GM23338 (cell line): ENCODE measurements at regions not wholly inside any gene's neighbourhood (a gene's known extent, or its start where the extent isn't known, plus 50 kb on each side); places are given as distances from the start of the nearest gene placed in this dataset.

Source experiments
- ATAC-seq: fragments of 200-7000 bp; cut with Tn5 transposase; 3 replicates; pipeline ENCODE4 v1.9.1; 2020
- DNase-seq: peaks from one replicate; pipeline ENCODE4 v3.0.0-alpha.2; 2015; ENCODE audit warnings: low spot score
- H2AFZ ChIP-seq: fragments of 200-600 bp; sonication (generic); 2 replicates; pipeline ENCODE4 v1.8.0; 2016; ENCODE audit warnings: antibody characterized with exemption, mild to moderate bottlenecking, moderate library complexity
- H3F3A ChIP-seq: fragments of 200-600 bp; sonication (generic); replicated peaks from 2 replicates; pipeline ENCODE4 v1.8.0; 2017; ENCODE audit warnings: antibody characterized with exemption, mixed run types, low read depth
- H3K27ac ChIP-seq: fragments of 200-600 bp; sonication (generic); 2 replicates; pipeline ENCODE4 v1.6.1; 2016; ENCODE audit warnings: low read depth
- H3K27me3 ChIP-seq: fragments of 200-600 bp; sonication (generic); 2 replicates; pipeline ENCODE4 v1.8.0; 2016; ENCODE audit warnings: mild to moderate bottlenecking, mixed run types, moderate library complexity; ENCODE audit not compliant: insufficient read depth
- H3K36me3 ChIP-seq: fragments of 200-600 bp; sonication (generic); 2 replicates; pipeline ENCODE4 v1.8.0; 2016; ENCODE audit warnings: mild to moderate bottlenecking; ENCODE audit not compliant: insufficient read depth
- H3K4me1 ChIP-seq: fragments of 200-600 bp; sonication (generic); 2 replicates; pipeline ENCODE4 v1.8.0; 2016; ENCODE audit warnings: mild to moderate bottlenecking, moderate library complexity; ENCODE audit not compliant: insufficient read depth
- H3K4me2 ChIP-seq: fragments of 200-600 bp; sonication (generic); 2 replicates; pipeline ENCODE4 v1.7.1; 2017; ENCODE audit warnings: mixed run types
- H3K4me3 ChIP-seq: fragments of 200-600 bp; sonication (generic); 2 replicates; pipeline ENCODE4 v1.6.1; 2016; ENCODE audit warnings: mixed run types
- H3K79me2 ChIP-seq: fragments of 200-600 bp; sonication (generic); replicated peaks from 2 replicates; pipeline ENCODE4 v1.8.0; 2017; ENCODE audit warnings: mild to moderate bottlenecking; ENCODE audit not compliant: insufficient read depth
- H3K9me2 ChIP-seq: fragments of 200-600 bp; sonication (generic); 2 replicates; pipeline ENCODE4 v1.8.0; 2017; ENCODE audit not compliant: insufficient read depth
- H4K20me1 ChIP-seq: fragments of 200-600 bp; sonication (generic); replicated peaks from 2 replicates; pipeline ENCODE4 v1.8.0; 2017; ENCODE audit warnings: mild to moderate bottlenecking; ENCODE audit not compliant: insufficient read depth
- H3K27ac Mint-ChIP-seq: 2 replicates; pipeline ENCODE4 v1.8.0; 2020; ENCODE audit warnings: inconsistent platforms, mild to moderate bottlenecking, moderate library complexity, mixed read lengths
- H3K27me3 Mint-ChIP-seq: 3 replicates; pipeline ENCODE4 v1.8.0; 2022; ENCODE audit warnings: low read depth, mild to moderate bottlenecking, moderate library complexity, mixed read lengths, inconsistent platforms; ENCODE audit not compliant: insufficient read depth, poor library complexity
- H3K36me3 Mint-ChIP-seq: 3 replicates; pipeline ENCODE4 v1.8.0; 2021; ENCODE audit warnings: low read depth, mild to moderate bottlenecking, inconsistent platforms, moderate library complexity, mixed read lengths
- H3K4me1 Mint-ChIP-seq: 3 replicates; pipeline ENCODE4 v1.8.0; 2020; ENCODE audit warnings: mild to moderate bottlenecking, inconsistent platforms, mixed read lengths
- H3K4me3 Mint-ChIP-seq: 3 replicates; pipeline ENCODE4 v1.8.0; 2021; ENCODE audit warnings: moderate library complexity, mild to moderate bottlenecking, inconsistent platforms, mixed read lengths
- H3K9me3 Mint-ChIP-seq: 3 replicates; pipeline ENCODE4 v1.8.0; 2020; ENCODE audit warnings: moderate library complexity, mild to moderate bottlenecking, inconsistent platforms, mixed read lengths
- CREB1 ChIP-seq: fragments of 250-450 bp; sonication (Bioruptor Pico); IDR thresholded peaks from 2 replicates; pipeline ENCODE4 v1.5.0; 2020; ENCODE audit warnings: low read depth, mild to moderate bottlenecking, moderate library complexity
- EZH2 ChIP-seq: fragments of 200-600 bp; sonication (generic); IDR thresholded peaks from one replicate; pipeline ENCODE4 v1.8.0; 2017; ENCODE audit warnings: antibody characterized with exemption, mild to moderate bottlenecking, low read depth; ENCODE audit not compliant: unreplicated experiment
- JUNB ChIP-seq: IDR thresholded peaks from one replicate; pipeline ENCODE4 v1.6.1; 2016; ENCODE audit warnings: antibody characterized with exemption; ENCODE audit not compliant: unreplicated experiment
- NANOG ChIP-seq: IDR thresholded peaks from 2 replicates; pipeline ENCODE4 v1.6.1; 2016; ENCODE audit warnings: antibody characterized with exemption, borderline replicate concordance
- POLR2AphosphoS5 ChIP-seq: IDR thresholded peaks from 2 replicates; pipeline ENCODE4 v1.6.1; 2016; ENCODE audit warnings: antibody characterized with exemption, low read depth
- ZNF114 ChIP-seq: fragments of 250-450 bp; sonication (Bioruptor Pico); IDR thresholded peaks from 2 replicates; pipeline ENCODE4 v1.5.0; 2020; ENCODE audit warnings: mild to moderate bottlenecking, moderate library complexity
- ZNF331 ChIP-seq: fragments of 250-450 bp; sonication (Bioruptor Pico); IDR thresholded peaks from 2 replicates; pipeline ENCODE4 v1.5.0; 2020; ENCODE audit warnings: low read depth, mild to moderate bottlenecking, moderate library complexity
- TF ChIP-seq, protein P1 (sequence below): IDR thresholded peaks from one replicate; pipeline ENCODE4 v1.6.1; 2018; ENCODE audit warnings: antibody characterized with exemption; ENCODE audit not compliant: unreplicated experiment
- TF ChIP-seq, protein P2 (sequence below), 2 experiments: fragments of 200-600 bp in 1 of 2; sonication (generic) in 1 of 2; conservative IDR thresholded peaks; 2 replicates each; pipeline versions ENCODE4 v1.5.1 to v1.6.1; 2016 to 2017; ENCODE audit warnings: antibody characterized with exemption in 2 of 2, low read depth in 2 of 2, mild to moderate bottlenecking in 2 of 2, moderate library complexity in 1 of 2
- TF ChIP-seq, protein P3 (sequence below): fragments of 250-450 bp; sonication (Bioruptor Pico); IDR thresholded peaks from 2 replicates; pipeline ENCODE4 v1.5.0; 2020; ENCODE audit warnings: mild to moderate bottlenecking, moderate library complexity

DNA sequence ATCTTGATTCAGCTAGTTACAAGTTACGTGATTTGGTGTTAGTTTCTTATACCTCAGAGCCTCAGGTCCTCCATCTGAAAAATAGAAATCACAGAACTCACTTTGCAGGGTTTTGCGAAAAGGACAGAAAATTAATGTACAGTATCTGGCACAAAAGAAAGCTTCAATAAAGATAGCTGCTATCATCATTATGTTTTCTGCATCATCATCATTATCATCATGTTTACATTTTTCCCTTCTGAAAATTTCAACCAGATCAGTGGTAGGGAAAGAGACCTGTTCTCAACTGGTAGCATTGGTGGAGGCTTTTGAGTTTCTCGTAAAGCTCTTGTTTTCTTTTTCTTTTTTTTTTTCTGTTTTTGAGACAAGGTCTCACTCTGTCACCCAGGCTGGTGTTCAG lies 174.7 kb upstream of the PBX1 start:
- H3K4me3 ChIP-seq, result no peak overlapping the region
- no peaks in the 10 kb centered on the region for H3K27me3 ChIP-seq
- no peaks in the 10 kb centered on the region; the same call in 2 of the 3 replicates for H3K36me3 Mint-ChIP-seq
- H3K9me3 Mint-ChIP-seq, result no peaks in the 10 kb centered on the region
- no peak for ATAC-seq
- no peaks in the 10 kb centered on the region for H3K4me1 Mint-ChIP-seq
- peaks cover 2% of the 10 kb centered on the region for H3K27me3 Mint-ChIP-seq
- H3K4me3 Mint-ChIP-seq, result no peak overlapping the region
- TF ChIP-seq CREB1 (no peak), ZNF114 (CRISPR knock-in tag) (no peak), ZNF331 (no peak), POLR2AphosphoS5 (no peak), NANOG (no peak), JUNB (no peak), EZH2 (no peak)
- TF ChIP-seq, protein P1, sequence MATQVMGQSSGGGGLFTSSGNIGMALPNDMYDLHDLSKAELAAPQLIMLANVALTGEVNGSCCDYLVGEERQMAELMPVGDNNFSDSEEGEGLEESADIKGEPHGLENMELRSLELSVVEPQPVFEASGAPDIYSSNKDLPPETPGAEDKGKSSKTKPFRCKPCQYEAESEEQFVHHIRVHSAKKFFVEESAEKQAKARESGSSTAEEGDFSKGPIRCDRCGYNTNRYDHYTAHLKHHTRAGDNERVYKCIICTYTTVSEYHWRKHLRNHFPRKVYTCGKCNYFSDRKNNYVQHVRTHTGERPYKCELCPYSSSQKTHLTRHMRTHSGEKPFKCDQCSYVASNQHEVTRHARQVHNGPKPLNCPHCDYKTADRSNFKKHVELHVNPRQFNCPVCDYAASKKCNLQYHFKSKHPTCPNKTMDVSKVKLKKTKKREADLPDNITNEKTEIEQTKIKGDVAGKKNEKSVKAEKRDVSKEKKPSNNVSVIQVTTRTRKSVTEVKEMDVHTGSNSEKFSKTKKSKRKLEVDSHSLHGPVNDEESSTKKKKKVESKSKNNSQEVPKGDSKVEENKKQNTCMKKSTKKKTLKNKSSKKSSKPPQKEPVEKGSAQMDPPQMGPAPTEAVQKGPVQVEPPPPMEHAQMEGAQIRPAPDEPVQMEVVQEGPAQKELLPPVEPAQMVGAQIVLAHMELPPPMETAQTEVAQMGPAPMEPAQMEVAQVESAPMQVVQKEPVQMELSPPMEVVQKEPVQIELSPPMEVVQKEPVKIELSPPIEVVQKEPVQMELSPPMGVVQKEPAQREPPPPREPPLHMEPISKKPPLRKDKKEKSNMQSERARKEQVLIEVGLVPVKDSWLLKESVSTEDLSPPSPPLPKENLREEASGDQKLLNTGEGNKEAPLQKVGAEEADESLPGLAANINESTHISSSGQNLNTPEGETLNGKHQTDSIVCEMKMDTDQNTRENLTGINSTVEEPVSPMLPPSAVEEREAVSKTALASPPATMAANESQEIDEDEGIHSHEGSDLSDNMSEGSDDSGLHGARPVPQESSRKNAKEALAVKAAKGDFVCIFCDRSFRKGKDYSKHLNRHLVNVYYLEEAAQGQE, result no peak
- TF ChIP-seq, protein P2, sequence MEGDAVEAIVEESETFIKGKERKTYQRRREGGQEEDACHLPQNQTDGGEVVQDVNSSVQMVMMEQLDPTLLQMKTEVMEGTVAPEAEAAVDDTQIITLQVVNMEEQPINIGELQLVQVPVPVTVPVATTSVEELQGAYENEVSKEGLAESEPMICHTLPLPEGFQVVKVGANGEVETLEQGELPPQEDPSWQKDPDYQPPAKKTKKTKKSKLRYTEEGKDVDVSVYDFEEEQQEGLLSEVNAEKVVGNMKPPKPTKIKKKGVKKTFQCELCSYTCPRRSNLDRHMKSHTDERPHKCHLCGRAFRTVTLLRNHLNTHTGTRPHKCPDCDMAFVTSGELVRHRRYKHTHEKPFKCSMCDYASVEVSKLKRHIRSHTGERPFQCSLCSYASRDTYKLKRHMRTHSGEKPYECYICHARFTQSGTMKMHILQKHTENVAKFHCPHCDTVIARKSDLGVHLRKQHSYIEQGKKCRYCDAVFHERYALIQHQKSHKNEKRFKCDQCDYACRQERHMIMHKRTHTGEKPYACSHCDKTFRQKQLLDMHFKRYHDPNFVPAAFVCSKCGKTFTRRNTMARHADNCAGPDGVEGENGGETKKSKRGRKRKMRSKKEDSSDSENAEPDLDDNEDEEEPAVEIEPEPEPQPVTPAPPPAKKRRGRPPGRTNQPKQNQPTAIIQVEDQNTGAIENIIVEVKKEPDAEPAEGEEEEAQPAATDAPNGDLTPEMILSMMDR (conservative IDR thresholded peaks at IDR 0.05; ENCODE audit: low read depth in 2 of 2), result no peak
- no peak overlapping the region for H2AFZ ChIP-seq
- no peaks in the 10 kb centered on the region for H3K36me3 ChIP-seq
- no peaks in the 10 kb centered on the region for H4K20me1 ChIP-seq
- no peaks in the 10 kb centered on the region for H3K4me1 ChIP-seq
- H3K79me2 ChIP-seq, result no peaks in the 10 kb centered on the region
- H3F3A ChIP-seq, result no peaks in the 10 kb centered on the region
- no peak for DNase-seq
- no peak overlapping the region for H3K27ac ChIP-seq
- H3K27ac Mint-ChIP-seq, result no peak overlapping the region
- no peak overlapping the region for H3K4me2 ChIP-seq
- H3K9me2 ChIP-seq, result no peaks in the 10 kb centered on the region; the same call in 1 of the 2 replicates

DNA sequence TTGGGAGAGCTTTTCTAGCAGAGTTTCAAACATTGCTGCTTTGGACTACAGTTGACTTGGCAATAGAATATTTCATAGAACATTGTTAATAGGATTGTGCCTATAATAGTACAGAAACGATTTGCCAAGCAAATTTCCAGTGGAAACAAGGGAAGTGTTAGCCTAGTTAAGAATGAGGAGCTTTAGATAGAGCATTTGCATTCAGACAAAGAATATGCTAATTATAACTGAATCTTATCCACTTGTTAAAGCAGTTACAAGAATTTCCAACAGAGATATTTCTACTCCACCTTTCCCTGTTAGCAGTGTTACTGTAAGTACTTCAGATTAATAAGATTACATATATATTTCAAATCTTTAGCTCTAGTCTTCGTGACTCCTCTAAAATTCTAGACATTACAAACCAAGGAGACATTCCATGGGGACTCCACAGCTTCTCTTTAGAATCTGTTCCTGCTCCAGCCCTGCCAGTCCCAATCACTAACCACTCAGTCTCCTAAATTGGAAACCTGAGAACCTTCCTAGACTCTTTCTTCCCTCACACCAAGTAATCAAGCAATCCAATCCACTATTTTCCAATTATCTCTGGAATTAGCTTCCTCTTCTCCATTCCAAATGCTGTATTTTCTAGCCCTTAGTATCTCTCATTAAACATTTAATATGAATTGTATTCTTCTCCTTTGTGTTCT lies 141.8 kb upstream of the PBX1 start:
- Histone ChIP-seq H3F3A (no peaks in the 10 kb centered on the region), H4K20me1 (no peaks in the 10 kb centered on the region), H3K27ac (peak overlapping the region; percentile 17; the same call in 1 of the 2 replicates), H3K9me2 (no peaks in the 10 kb centered on the region), H3K4me1 (peaks cover 26% of the 10 kb centered on the region), H3K36me3 (no peaks in the 10 kb centered on the region), H3K4me2 (peak overlapping the region; percentile 56), H2AFZ (no peak overlapping the region; the same call in 1 of the 2 replicates), H3K79me2 (no peaks in the 10 kb centered on the region), H3K4me3 (no peak overlapping the region; the same call in 1 of the 2 replicates), H3K27me3 (no peaks in the 10 kb centered on the region)
- H3K4me3 Mint-ChIP-seq, result no peak overlapping the region; the same call in 2 of the 3 replicates
- H3K4me1 Mint-ChIP-seq, result peaks cover 28% of the 10 kb centered on the region
- H3K27ac Mint-ChIP-seq, result peak overlapping the region; percentile 45
- peaks cover 2% of the 10 kb centered on the region for H3K27me3 Mint-ChIP-seq
- DNase-seq (peak; percentile 55), ATAC-seq (peak; percentile 85)
- TF ChIP-seq, protein P3, sequence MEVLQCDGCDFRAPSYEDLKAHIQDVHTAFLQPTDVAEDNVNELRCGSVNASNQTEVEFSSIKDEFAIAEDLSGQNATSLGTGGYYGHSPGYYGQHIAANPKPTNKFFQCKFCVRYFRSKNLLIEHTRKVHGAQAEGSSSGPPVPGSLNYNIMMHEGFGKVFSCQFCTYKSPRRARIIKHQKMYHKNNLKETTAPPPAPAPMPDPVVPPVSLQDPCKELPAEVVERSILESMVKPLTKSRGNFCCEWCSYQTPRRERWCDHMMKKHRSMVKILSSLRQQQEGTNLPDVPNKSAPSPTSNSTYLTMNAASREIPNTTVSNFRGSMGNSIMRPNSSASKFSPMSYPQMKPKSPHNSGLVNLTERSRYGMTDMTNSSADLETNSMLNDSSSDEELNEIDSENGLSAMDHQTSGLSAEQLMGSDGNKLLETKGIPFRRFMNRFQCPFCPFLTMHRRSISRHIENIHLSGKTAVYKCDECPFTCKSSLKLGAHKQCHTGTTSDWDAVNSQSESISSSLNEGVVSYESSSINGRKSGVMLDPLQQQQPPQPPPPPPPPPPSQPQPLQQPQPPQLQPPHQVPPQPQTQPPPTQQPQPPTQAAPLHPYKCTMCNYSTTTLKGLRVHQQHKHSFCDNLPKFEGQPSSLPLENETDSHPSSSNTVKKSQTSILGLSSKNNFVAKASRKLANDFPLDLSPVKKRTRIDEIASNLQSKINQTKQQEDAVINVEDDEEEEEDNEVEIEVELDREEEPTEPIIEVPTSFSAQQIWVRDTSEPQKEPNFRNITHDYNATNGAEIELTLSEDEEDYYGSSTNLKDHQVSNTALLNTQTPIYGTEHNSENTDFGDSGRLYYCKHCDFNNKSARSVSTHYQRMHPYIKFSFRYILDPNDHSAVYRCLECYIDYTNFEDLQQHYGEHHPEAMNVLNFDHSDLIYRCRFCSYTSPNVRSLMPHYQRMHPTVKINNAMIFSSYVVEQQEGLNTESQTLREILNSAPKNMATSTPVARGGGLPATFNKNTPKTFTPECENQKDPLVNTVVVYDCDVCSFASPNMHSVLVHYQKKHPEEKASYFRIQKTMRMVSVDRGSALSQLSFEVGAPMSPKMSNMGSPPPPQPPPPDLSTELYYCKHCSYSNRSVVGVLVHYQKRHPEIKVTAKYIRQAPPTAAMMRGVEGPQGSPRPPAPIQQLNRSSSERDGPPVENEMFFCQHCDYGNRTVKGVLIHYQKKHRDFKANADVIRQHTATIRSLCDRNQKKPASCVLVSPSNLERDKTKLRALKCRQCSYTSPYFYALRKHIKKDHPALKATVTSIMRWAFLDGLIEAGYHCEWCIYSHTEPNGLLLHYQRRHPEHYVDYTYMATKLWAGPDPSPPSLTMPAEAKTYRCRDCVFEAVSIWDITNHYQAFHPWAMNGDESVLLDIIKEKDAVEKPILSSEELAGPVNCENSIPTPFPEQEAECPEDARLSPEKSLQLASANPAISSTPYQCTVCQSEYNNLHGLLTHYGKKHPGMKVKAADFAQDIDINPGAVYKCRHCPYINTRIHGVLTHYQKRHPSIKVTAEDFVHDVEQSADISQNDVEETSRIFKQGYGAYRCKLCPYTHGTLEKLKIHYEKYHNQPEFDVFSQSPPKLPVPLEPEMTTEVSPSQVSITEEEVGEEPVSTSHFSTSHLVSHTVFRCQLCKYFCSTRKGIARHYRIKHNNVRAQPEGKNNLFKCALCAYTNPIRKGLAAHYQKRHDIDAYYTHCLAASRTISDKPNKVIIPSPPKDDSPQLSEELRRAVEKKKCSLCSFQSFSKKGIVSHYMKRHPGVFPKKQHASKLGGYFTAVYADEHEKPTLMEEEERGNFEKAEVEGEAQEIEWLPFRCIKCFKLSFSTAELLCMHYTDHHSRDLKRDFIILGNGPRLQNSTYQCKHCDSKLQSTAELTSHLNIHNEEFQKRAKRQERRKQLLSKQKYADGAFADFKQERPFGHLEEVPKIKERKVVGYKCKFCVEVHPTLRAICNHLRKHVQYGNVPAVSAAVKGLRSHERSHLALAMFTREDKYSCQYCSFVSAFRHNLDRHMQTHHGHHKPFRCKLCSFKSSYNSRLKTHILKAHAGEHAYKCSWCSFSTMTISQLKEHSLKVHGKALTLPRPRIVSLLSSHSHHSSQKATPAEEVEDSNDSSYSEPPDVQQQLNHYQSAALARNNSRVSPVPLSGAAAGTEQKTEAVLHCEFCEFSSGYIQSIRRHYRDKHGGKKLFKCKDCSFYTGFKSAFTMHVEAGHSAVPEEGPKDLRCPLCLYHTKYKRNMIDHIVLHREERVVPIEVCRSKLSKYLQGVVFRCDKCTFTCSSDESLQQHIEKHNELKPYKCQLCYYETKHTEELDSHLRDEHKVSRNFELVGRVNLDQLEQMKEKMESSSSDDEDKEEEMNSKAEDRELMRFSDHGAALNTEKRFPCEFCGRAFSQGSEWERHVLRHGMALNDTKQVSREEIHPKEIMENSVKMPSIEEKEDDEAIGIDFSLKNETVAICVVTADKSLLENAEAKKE (CRISPR knock-in tag), result 0 out of 2 replicates have a peak, but pooled peaks have one; percentile 37
- TF ChIP-seq ZNF114 (CRISPR knock-in tag), result no peak
- no peaks in the 10 kb centered on the region for H3K9me3 Mint-ChIP-seq
- H3K36me3 Mint-ChIP-seq, result no peaks in the 10 kb centered on the region
